SK-N-SH treated with all-trans-retinoic acid at 6 μM for 48 hours (cell line): ENCODE measurements at regions not wholly inside any gene's neighbourhood (a gene's known extent, or its start where the extent isn't known, plus 50 kb on each side); places are given as distances from the start of the nearest gene placed in this dataset.

Source experiments
- ATAC-seq: fragments of 200-7000 bp; cut with Tn5 transposase; 3 replicates; pipeline ENCODE4 v1.9.1; 2020; ENCODE audit warnings: mild to moderate bottlenecking, moderate library complexity
- ARNTL ChIP-seq: fragments of 450-650 bp; formaldehyde crosslinking; IDR thresholded peaks from 2 replicates; pipeline ENCODE4 v1.5.0; 2020; ENCODE audit warnings: low read depth, mild to moderate bottlenecking, moderate library complexity, borderline replicate concordance
- CSDC2 ChIP-seq: fragments of 250-450 bp; sonication (Bioruptor Pico); IDR thresholded peaks from 2 replicates; pipeline ENCODE4 v1.5.0; 2020; ENCODE audit warnings: mild to moderate bottlenecking, moderate library complexity
- ESRRG ChIP-seq: fragments of 250-450 bp; sonication (Bioruptor Pico); IDR thresholded peaks from 2 replicates; pipeline ENCODE4 v1.6.1; 2021; ENCODE audit warnings: mild to moderate bottlenecking
- GLIS3 ChIP-seq: fragments of 250-450 bp; sonication (Bioruptor Pico); IDR thresholded peaks from 2 replicates; pipeline ENCODE4 v1.5.0; 2020; ENCODE audit warnings: mild to moderate bottlenecking, moderate library complexity
- ISL1 ChIP-seq: fragments of 250-450 bp; sonication (Bioruptor Pico); IDR thresholded peaks from 2 replicates; pipeline ENCODE4 v2.1.2; 2022; ENCODE audit warnings: mild to moderate bottlenecking, moderate library complexity
- OSR1 ChIP-seq: fragments of 250-450 bp; sonication (Bioruptor Pico); IDR thresholded peaks from 2 replicates; pipeline ENCODE4 v1.8.0; 2022; ENCODE audit warnings: moderate library complexity, mild to moderate bottlenecking, inconsistent platforms
- RARB ChIP-seq: fragments of 250-450 bp; sonication (Bioruptor Pico); IDR thresholded peaks from 2 replicates; pipeline ENCODE4 v1.8.0; 2021; ENCODE audit warnings: mild to moderate bottlenecking, moderate library complexity
- SNAI2 ChIP-seq: fragments of 250-450 bp; sonication (Bioruptor Pico); IDR thresholded peaks from 2 replicates; pipeline ENCODE4 v1.5.0; 2020; ENCODE audit warnings: mild to moderate bottlenecking, moderate library complexity
- TOX ChIP-seq: fragments of 250-450 bp; sonication (Bioruptor Pico); IDR thresholded peaks from 2 replicates; pipeline ENCODE4 v1.8.0; 2021; ENCODE audit warnings: mild to moderate bottlenecking, moderate library complexity, borderline replicate concordance
- ZC3H10 ChIP-seq: fragments of 250-450 bp; sonication (Bioruptor Pico); IDR thresholded peaks from 2 replicates; pipeline ENCODE4 v1.5.1; 2021; ENCODE audit warnings: mild to moderate bottlenecking, moderate library complexity
- ZFP30 ChIP-seq: fragments of 450-650 bp; formaldehyde crosslinking; IDR thresholded peaks from 2 replicates; pipeline ENCODE4 v1.5.0; 2022; ENCODE audit warnings: mild to moderate bottlenecking, moderate library complexity
- ZNF70 ChIP-seq: fragments of 450-650 bp; formaldehyde crosslinking; IDR thresholded peaks from 2 replicates; pipeline ENCODE4 v1.5.0; 2020; ENCODE audit warnings: mild to moderate bottlenecking, moderate library complexity
- TF ChIP-seq, protein P1 (sequence below): fragments of 250-450 bp; sonication (Bioruptor Pico); IDR thresholded peaks from 2 replicates; pipeline ENCODE4 v1.5.1; 2021; ENCODE audit warnings: mild to moderate bottlenecking, moderate library complexity
- TF ChIP-seq, protein P2 (sequence below): fragments of 250-450 bp; sonication (Bioruptor Pico); IDR thresholded peaks from 2 replicates; pipeline ENCODE4 v1.8.0; 2020; ENCODE audit warnings: mild to moderate bottlenecking, moderate library complexity, borderline replicate concordance
- TF ChIP-seq, protein P3 (sequence below): fragments of 250-450 bp; sonication (Bioruptor Pico); IDR thresholded peaks from 2 replicates; pipeline ENCODE4 v1.5.1; 2020; ENCODE audit warnings: low read depth, mild to moderate bottlenecking, moderate library complexity
- TF ChIP-seq, protein P4 (sequence below): fragments of 250-450 bp; sonication (Bioruptor Pico); IDR thresholded peaks from 2 replicates; pipeline ENCODE4 v1.5.0; 2020; ENCODE audit warnings: mild to moderate bottlenecking, moderate library complexity

DNA sequence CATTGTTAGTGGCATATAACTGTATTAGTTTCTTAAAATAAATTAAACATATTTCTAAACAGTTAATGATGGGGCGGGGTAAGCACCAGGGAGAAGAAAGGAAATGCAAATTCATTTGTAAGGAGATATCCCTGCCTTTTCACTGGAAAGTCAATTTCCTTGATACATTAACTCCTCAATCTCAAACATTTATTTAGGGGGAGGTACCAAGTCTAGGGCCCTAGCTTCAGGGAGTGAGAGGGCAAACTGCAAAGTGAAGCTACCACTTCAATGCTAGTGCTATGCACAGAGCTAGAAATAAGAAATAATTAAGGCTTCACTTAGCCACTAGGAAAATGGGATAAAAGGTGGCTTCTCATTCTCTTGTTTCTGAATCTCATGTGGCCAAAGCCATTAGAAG, 115.3 kb upstream of the FNDC3A start:
- ATAC-seq, result no peak
- TF ChIP-seq TOX (no peak), OSR1 (CRISPR knock-in tag) (no peak), ZFP30 (no peak), GLIS3 (CRISPR knock-in tag) (no peak), ARNTL (no peak), ISL1 (no peak), ZNF70 (CRISPR knock-in tag) (no peak)
- TF ChIP-seq, protein P1, sequence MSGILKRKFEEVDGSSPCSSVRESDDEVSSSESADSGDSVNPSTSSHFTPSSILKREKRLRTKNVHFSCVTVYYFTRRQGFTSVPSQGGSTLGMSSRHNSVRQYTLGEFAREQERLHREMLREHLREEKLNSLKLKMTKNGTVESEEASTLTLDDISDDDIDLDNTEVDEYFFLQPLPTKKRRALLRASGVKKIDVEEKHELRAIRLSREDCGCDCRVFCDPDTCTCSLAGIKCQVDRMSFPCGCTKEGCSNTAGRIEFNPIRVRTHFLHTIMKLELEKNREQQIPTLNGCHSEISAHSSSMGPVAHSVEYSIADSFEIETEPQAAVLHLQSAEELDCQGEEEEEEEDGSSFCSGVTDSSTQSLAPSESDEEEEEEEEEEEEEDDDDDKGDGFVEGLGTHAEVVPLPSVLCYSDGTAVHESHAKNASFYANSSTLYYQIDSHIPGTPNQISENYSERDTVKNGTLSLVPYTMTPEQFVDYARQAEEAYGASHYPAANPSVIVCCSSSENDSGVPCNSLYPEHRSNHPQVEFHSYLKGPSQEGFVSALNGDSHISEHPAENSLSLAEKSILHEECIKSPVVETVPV (CRISPR knock-in tag), result no peak
- TF ChIP-seq, protein P2, sequence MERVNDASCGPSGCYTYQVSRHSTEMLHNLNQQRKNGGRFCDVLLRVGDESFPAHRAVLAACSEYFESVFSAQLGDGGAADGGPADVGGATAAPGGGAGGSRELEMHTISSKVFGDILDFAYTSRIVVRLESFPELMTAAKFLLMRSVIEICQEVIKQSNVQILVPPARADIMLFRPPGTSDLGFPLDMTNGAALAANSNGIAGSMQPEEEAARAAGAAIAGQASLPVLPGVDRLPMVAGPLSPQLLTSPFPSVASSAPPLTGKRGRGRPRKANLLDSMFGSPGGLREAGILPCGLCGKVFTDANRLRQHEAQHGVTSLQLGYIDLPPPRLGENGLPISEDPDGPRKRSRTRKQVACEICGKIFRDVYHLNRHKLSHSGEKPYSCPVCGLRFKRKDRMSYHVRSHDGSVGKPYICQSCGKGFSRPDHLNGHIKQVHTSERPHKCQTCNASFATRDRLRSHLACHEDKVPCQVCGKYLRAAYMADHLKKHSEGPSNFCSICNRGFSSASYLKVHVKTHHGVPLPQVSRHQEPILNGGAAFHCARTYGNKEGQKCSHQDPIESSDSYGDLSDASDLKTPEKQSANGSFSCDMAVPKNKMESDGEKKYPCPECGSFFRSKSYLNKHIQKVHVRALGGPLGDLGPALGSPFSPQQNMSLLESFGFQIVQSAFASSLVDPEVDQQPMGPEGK, result no peak
- TF ChIP-seq, protein P3, sequence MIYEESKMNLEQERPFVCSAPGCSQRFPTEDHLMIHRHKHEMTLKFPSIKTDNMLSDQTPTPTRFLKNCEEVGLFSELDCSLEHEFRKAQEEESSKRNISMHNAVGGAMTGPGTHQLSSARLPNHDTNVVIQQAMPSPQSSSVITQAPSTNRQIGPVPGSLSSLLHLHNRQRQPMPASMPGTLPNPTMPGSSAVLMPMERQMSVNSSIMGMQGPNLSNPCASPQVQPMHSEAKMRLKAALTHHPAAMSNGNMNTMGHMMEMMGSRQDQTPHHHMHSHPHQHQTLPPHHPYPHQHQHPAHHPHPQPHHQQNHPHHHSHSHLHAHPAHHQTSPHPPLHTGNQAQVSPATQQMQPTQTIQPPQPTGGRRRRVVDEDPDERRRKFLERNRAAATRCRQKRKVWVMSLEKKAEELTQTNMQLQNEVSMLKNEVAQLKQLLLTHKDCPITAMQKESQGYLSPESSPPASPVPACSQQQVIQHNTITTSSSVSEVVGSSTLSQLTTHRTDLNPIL (CRISPR knock-in tag), result no peak

DNA sequence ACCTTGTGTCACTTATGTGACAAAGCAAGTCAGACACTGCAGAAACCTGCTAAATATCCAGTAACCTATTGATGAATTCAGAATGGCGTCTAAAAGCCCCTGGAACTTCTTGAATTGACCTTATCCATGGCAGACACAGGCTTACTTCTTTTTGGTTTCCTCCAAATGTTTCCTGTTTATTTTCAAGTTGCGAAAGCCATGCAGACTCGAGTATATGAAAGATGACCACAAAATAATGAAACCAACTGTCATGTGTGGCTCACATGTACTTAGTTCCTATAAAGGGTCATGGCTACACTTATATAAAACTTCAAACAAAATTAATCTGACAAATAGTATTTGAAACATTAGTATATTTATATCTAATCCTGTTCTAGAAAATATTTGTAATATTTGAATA, 113.1 kb upstream of the FNDC3A start:
- TF ChIP-seq ISL1 (no peak), ARNTL (no peak), ZC3H10 (CRISPR knock-in tag) (no peak), CSDC2 (CRISPR knock-in tag) (no peak), GLIS3 (CRISPR knock-in tag) (no peak), OSR1 (CRISPR knock-in tag) (no peak), TOX (no peak), RARB (CRISPR knock-in tag) (no peak)
- TF ChIP-seq, protein P3 (CRISPR knock-in tag), result no peak
- TF ChIP-seq, protein P1 (CRISPR knock-in tag), result no peak
- TF ChIP-seq, protein P4, sequence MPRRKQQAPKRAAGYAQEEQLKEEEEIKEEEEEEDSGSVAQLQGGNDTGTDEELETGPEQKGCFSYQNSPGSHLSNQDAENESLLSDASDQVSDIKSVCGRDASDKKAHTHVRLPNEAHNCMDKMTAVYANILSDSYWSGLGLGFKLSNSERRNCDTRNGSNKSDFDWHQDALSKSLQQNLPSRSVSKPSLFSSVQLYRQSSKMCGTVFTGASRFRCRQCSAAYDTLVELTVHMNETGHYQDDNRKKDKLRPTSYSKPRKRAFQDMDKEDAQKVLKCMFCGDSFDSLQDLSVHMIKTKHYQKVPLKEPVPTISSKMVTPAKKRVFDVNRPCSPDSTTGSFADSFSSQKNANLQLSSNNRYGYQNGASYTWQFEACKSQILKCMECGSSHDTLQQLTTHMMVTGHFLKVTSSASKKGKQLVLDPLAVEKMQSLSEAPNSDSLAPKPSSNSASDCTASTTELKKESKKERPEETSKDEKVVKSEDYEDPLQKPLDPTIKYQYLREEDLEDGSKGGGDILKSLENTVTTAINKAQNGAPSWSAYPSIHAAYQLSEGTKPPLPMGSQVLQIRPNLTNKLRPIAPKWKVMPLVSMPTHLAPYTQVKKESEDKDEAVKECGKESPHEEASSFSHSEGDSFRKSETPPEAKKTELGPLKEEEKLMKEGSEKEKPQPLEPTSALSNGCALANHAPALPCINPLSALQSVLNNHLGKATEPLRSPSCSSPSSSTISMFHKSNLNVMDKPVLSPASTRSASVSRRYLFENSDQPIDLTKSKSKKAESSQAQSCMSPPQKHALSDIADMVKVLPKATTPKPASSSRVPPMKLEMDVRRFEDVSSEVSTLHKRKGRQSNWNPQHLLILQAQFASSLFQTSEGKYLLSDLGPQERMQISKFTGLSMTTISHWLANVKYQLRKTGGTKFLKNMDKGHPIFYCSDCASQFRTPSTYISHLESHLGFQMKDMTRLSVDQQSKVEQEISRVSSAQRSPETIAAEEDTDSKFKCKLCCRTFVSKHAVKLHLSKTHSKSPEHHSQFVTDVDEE, result no peak
- TF ChIP-seq, all 23 proteins: peak for 0
- no peak for ATAC-seq

DNA sequence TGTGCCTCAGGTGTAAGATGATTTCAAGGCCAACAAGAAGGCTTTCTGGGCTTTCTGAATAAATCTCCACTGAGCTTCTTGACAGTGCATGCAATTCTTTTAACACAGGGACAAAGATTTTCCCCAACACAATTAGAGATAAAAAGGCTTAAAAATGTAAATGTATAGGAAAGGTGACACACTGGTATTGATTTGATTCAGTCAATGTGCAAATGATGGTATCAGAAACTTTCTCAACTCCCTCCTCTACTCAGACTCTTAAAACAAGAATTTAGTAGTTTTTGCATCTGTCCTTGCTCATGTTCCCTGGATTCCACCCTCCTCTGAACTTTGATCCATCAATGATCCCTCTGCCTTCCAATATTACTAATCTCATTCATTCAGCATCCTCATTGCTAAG, 111.6 kb upstream of the FNDC3A start:
- TF ChIP-seq SNAI2 (CRISPR knock-in tag), result no peak
- no peak for TF ChIP-seq CSDC2 (CRISPR knock-in tag)
- TF ChIP-seq ZC3H10 (CRISPR knock-in tag), result no peak
- TF ChIP-seq, all 23 proteins: peak for 0
- ATAC-seq, result no peak

DNA sequence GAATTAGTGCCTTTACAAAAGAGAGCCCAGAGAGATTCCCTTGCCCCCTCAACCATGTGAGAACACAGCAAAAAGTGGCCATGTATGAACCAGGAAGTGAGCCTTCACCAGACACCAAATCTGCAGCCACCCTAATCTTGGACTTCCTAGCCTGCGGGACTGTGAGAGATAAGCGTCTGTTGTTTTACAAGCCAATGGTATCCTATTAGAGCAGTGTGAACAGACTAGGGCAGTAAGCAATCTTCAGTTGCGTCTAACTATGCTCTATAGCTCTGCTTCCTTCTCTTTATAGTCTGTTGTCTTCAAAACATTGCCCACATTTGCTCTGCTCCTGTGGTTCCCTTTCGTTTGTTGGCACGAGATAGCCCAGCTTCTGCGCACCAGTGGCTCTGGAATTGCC, 109.5 kb upstream of the FNDC3A start:
- TF ChIP-seq, protein P1 (CRISPR knock-in tag), result no peak
- TF ChIP-seq OSR1 (CRISPR knock-in tag), result no peak
- no peak for TF ChIP-seq ESRRG (CRISPR knock-in tag)
- TF ChIP-seq, protein P2, result no peak
- TF ChIP-seq, protein P3 (CRISPR knock-in tag), result no peak
- TF ChIP-seq ARNTL, result no peak
- no peak for TF ChIP-seq RARB (CRISPR knock-in tag)
- no peak for TF ChIP-seq ISL1
- ATAC-seq, result no peak
